ENCODE measurements at regions not wholly inside any gene's neighbourhood (a gene's known extent, or its start where the extent isn't known, plus 50 kb on each side); places are given as distances from the start of the nearest gene placed in this dataset.

DNA sequence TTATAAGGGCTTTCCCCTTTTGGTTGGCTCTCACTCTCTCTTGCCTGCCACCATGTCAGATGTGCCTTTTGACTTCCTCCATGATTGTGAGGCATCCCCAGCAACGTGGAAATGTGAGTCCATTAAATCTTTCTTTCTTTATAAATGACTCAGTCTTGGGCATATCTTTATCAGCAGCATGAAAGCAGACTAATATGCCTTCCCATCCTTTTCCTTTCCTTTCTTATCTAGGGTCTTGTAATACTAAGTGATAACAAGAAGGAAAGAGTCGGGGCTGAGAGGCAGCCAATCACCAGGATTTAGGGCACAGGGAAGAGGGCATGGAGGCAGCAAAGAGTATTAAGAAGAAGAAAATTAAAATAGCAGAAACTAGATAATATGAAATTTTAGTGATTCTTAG is 62.0 kb upstream of the JCAD start:
- FAIRE-seq = no peak
- TF ChIP-seq GATA2 (IDR thresholded peaks at IDR 0.05; ENCODE audit: insufficient read depth, insufficient read length, low read depth, low read length) (peak; percentile 58), FOS (IDR thresholded peaks at IDR 0.05; ENCODE audit: borderline replicate concordance, insufficient read depth, low read length) (no peak)
- Histone ChIP-seq H3K4me2 (ENCODE audit: insufficient read depth, low read length) (no peak overlapping the region), H4K20me1 (replicated peaks; ENCODE audit: control insufficient read depth, extremely low read depth, insufficient read depth, low read length) (no peaks in the 10 kb centered on the region), H3K4me1 (ENCODE audit: control insufficient read depth, extremely low read depth, insufficient read depth, low read length) (peaks cover 14% of the 10 kb centered on the region), H3K4me3 (replicated peaks in 1 of 3; ENCODE audit: insufficient read depth in 1 of 3, low read depth in 1 of 3, low read length in 3 of 3) (no peak overlapping the region), H3K79me2 (ENCODE audit: control insufficient read depth, insufficient read depth, low read length) (no peaks in the 10 kb centered on the region), H3K9me3 (replicated peaks; ENCODE audit: control insufficient read depth, insufficient read depth, low read length) (no peaks in the 10 kb centered on the region), H3K27me3 (ENCODE audit: control insufficient read depth in 2 of 2, insufficient read depth in 2 of 2, low read length in 2 of 2) (no peaks in the 10 kb centered on the region), H2AFZ (ENCODE audit: low read depth, low read length) (no peak overlapping the region), H3K9me1 (replicated peaks; ENCODE audit: control insufficient read depth, extremely low read depth, insufficient read depth, low read length) (no peaks in the 10 kb centered on the region), H3K36me3 (ENCODE audit: control insufficient read depth in 2 of 2, extremely low read depth in 1 of 2, insufficient read depth in 2 of 2, low read length in 2 of 2) (no peaks in the 10 kb centered on the region), H3K27ac (ENCODE audit: insufficient read depth, low read depth, low read length) (no peak overlapping the region), H3K9ac (replicated peaks; ENCODE audit: extremely low read depth, insufficient read depth, low read length) (no peak overlapping the region)
- ChIA-PET POLR2A (no interaction called here), CTCF (no interaction called here)
- dilution Hi-C loops (cut with MboI; ENCODE audit: extremely low pct_ligation_motif_present, low sequenced_read_pairs) (no loop called here), intact Hi-C loops (cut with micrococcal nuclease) (no loop called here)
- no peak for DNase-seq (ENCODE audit: low read depth, low spot score)
- no TSS peak for BruUV-seq (replicated peaks)

GRCh38 chr10:30118590-30118989 is 59.2 kb upstream of the JCAD start:
- DNase-seq (ENCODE audit: low read depth, low spot score) (no peak), FAIRE-seq (no peak)
- Histone ChIP-seq H3K27ac (ENCODE audit: insufficient read depth, low read depth, low read length) (no peak overlapping the region), H3K9me3 (replicated peaks; ENCODE audit: control insufficient read depth, insufficient read depth, low read length) (no peaks in the 10 kb centered on the region), H3K79me2 (ENCODE audit: control insufficient read depth, insufficient read depth, low read length) (no peaks in the 10 kb centered on the region), H3K4me3 (replicated peaks in 1 of 3; ENCODE audit: insufficient read depth in 1 of 3, low read depth in 1 of 3, low read length in 3 of 3) (no peak overlapping the region), H3K9ac (replicated peaks; ENCODE audit: extremely low read depth, insufficient read depth, low read length) (no peak overlapping the region), H3K9me1 (replicated peaks; ENCODE audit: control insufficient read depth, extremely low read depth, insufficient read depth, low read length) (no peaks in the 10 kb centered on the region), H4K20me1 (replicated peaks; ENCODE audit: control insufficient read depth, extremely low read depth, insufficient read depth, low read length) (no peaks in the 10 kb centered on the region), H2AFZ (ENCODE audit: low read depth, low read length) (no peak overlapping the region), H3K36me3 (ENCODE audit: control insufficient read depth in 2 of 2, extremely low read depth in 1 of 2, insufficient read depth in 2 of 2, low read length in 2 of 2) (no peaks in the 10 kb centered on the region), H3K4me1 (ENCODE audit: control insufficient read depth, extremely low read depth, insufficient read depth, low read length) (peaks cover 18% of the 10 kb centered on the region), H3K27me3 (ENCODE audit: control insufficient read depth in 2 of 2, insufficient read depth in 2 of 2, low read length in 2 of 2) (no peaks in the 10 kb centered on the region), H3K4me2 (ENCODE audit: insufficient read depth, low read length) (no peak overlapping the region)
- dilution Hi-C loops (cut with MboI; ENCODE audit: extremely low pct_ligation_motif_present, low sequenced_read_pairs) = no loop called here
- ChIA-PET POLR2A (no interaction called here), CTCF (interaction anchor here (0.7 kb wide), 1 partner anchor 69 kb away, joined by 3 read pairs; no protein-coding TSS in a partner anchor)
- TF ChIP-seq JUN (IDR thresholded peaks at IDR 0.05; ENCODE audit: borderline replicate concordance, insufficient read depth, insufficient read length, low read depth) (no peak), GATA2 (IDR thresholded peaks at IDR 0.05; ENCODE audit: insufficient read depth, insufficient read length, low read depth, low read length) (no peak), MYC (IDR thresholded peaks at IDR 0.05; ENCODE audit: low read depth, low read length) (no peak), POLR2AphosphoS5 (IDR thresholded peaks at IDR 0.05; ENCODE audit: insufficient read depth, low read depth, low read length) (no peak), POLR2A (IDR thresholded peaks at IDR 0.05; ENCODE audit: low read depth, low read length) (no peak), FOS (IDR thresholded peaks at IDR 0.05; ENCODE audit: borderline replicate concordance, insufficient read depth, low read length) (no peak), EZH2 (IDR thresholded peaks at IDR 0.05; ENCODE audit: borderline replicate concordance, low read depth, low read length, severe bottlenecking) (no peak)
- TF ChIP-seq, protein P1, sequence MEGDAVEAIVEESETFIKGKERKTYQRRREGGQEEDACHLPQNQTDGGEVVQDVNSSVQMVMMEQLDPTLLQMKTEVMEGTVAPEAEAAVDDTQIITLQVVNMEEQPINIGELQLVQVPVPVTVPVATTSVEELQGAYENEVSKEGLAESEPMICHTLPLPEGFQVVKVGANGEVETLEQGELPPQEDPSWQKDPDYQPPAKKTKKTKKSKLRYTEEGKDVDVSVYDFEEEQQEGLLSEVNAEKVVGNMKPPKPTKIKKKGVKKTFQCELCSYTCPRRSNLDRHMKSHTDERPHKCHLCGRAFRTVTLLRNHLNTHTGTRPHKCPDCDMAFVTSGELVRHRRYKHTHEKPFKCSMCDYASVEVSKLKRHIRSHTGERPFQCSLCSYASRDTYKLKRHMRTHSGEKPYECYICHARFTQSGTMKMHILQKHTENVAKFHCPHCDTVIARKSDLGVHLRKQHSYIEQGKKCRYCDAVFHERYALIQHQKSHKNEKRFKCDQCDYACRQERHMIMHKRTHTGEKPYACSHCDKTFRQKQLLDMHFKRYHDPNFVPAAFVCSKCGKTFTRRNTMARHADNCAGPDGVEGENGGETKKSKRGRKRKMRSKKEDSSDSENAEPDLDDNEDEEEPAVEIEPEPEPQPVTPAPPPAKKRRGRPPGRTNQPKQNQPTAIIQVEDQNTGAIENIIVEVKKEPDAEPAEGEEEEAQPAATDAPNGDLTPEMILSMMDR (IDR thresholded peaks at IDR 0.05; ENCODE audit: extremely low read depth in 1 of 2, insufficient read depth in 1 of 2, low read depth in 1 of 2, low read length in 2 of 2) = no peak
- TF ChIP-seq, protein P2, sequence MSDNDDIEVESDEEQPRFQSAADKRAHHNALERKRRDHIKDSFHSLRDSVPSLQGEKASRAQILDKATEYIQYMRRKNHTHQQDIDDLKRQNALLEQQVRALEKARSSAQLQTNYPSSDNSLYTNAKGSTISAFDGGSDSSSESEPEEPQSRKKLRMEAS (IDR thresholded peaks at IDR 0.05; ENCODE audit: insufficient read depth, insufficient read length) = no peak
- intact Hi-C loops (cut with micrococcal nuclease) = no loop called here
- no TSS peak for BruUV-seq (replicated peaks)

All from endothelial cell of umbilical vein (primary cell).